ENCODE measurements at regions not wholly inside any gene's neighbourhood (a gene's known extent, or its start where the extent isn't known, plus 50 kb on each side); places are given as distances from the start of the nearest gene placed in this dataset.

- TF ChIP-seq CTCF (IDR thresholded peaks at IDR 0.05; ENCODE audit: low read depth, low read length, missing input control) (no peak), FOXA2 (IDR thresholded peaks at IDR 0.05) (no peak), GABPA (IDR thresholded peaks at IDR 0.05 in 1 of 2, conservative IDR thresholded peaks at IDR 0.05 in 1 of 2) (no peak), NR2F2 (IDR thresholded peaks at IDR 0.05) (no peak), TAF1 (conservative IDR thresholded peaks at IDR 0.05) (no peak), JUND (IDR thresholded peaks at IDR 0.05) (no peak), FOXA1 (IDR thresholded peaks at IDR 0.05) (no peak), ATF3 (IDR thresholded peaks at IDR 0.05) (no peak)
Observed at GRCh38 chr14:50035214-50035613, 81.2 kb downstream of the VCPKMT start.
